Ishikawa (cell line): ENCODE measurements at regions not wholly inside any gene's neighbourhood (a gene's known extent, or its start where the extent isn't known, plus 50 kb on each side); places are given as distances from the start of the nearest gene placed in this dataset.
A peak's percentile ranks its signal among the peaks of the same experiment; 100 is the strongest.

Experiments used
- CEBPB ChIP-seq: IDR thresholded peaks from 2 replicates; pipeline ENCODE4 v1.6.1; 2012
- CREB1 ChIP-seq: IDR thresholded peaks from 2 replicates; pipeline ENCODE4 v1.6.1; 2012; ENCODE audit warnings: low read depth
- EGR1 ChIP-seq: IDR thresholded peaks from 2 replicates; pipeline ENCODE4 v1.6.1; 2012
- EP300 ChIP-seq: IDR thresholded peaks from 2 replicates; pipeline ENCODE4 v1.6.1; 2012; ENCODE audit warnings: borderline replicate concordance
- FOXM1 ChIP-seq: IDR thresholded peaks from 2 replicates; pipeline ENCODE4 v1.6.1; 2012; ENCODE audit warnings: low read depth, borderline replicate concordance
- NFIC ChIP-seq: IDR thresholded peaks from 2 replicates; pipeline ENCODE4 v1.6.1; 2012
- RAD21 ChIP-seq: IDR thresholded peaks from 2 replicates; pipeline ENCODE4 v1.6.1; 2012; ENCODE audit warnings: low read depth
- TAF1 ChIP-seq: IDR thresholded peaks from 2 replicates; pipeline ENCODE4 v1.6.1; 2012; ENCODE audit warnings: low read depth, mild to moderate bottlenecking
- TCF12 ChIP-seq: IDR thresholded peaks from 2 replicates; pipeline ENCODE4 v1.6.1; 2012; ENCODE audit warnings: low read depth
- TEAD4 ChIP-seq: IDR thresholded peaks from 2 replicates; pipeline ENCODE4 v1.6.1; 2012
- YY1 ChIP-seq: IDR thresholded peaks from 2 replicates; pipeline ENCODE4 v1.6.1; 2012; ENCODE audit warnings: low read depth
- ZBTB7A ChIP-seq: IDR thresholded peaks from 2 replicates; pipeline ENCODE4 v1.6.1; 2012; ENCODE audit warnings: low read depth
- TF ChIP-seq, protein P1 (sequence below): IDR thresholded peaks from 2 replicates; pipeline ENCODE4 v1.6.1; 2012
- TF ChIP-seq, protein P2 (sequence below): IDR thresholded peaks from 2 replicates; pipeline ENCODE4 v1.6.1; 2012; ENCODE audit warnings: low read depth, mild to moderate bottlenecking
- TF ChIP-seq, protein P3 (sequence below): IDR thresholded peaks from 2 replicates; pipeline ENCODE4 v1.6.1; 2012

DNA sequence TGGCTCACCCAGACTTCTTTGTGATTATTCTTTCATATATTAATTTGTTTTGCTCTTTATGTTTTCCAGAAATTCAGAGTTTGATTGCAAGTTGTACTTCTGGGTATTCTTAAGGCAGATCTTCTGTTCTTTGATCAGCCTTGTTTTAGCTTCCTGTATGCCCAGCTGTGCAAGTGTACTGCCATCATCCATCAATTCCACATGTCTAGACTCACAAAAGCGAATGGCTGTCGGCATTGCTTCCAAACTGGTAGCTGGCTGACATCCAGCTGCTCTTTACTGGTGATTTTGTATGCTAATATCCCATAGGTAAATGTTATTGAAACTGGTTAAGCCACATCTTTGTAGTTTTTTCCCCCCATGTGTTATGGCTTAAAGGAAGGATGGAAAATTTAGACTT is 1084.8 kb upstream of the CITED2 start:
- TF ChIP-seq, protein P1, sequence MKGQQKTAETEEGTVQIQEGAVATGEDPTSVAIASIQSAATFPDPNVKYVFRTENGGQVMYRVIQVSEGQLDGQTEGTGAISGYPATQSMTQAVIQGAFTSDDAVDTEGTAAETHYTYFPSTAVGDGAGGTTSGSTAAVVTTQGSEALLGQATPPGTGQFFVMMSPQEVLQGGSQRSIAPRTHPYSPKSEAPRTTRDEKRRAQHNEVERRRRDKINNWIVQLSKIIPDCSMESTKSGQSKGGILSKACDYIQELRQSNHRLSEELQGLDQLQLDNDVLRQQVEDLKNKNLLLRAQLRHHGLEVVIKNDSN = no peak
- no peak for TF ChIP-seq EGR1
- TF ChIP-seq TAF1 = no peak
- no peak for TF ChIP-seq TEAD4

DNA sequence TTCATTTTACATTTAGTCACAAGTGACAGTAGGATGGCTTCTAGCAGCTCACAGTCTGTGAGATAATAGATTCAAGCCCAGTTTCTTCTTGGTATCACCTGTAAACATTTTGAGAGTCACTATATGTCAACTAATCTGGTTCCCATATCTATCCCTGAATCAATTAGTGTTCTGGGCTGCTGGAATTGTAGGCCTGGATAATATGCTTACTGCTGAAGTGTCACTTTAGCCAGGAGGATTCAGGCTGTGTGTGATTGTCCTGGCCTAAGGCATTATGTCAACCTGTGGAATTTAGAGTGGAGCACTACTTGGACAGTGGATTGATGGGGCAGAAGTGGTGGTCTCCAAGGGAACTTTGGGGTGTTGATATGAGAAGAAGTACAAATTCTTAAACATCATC is 1071.8 kb upstream of the CITED2 start:
- TF ChIP-seq EP300 (no peak), YY1 (no peak), CREB1 (no peak), EGR1 (no peak), ZBTB7A (no peak), RAD21 (no peak)
- TF ChIP-seq, protein P2, sequence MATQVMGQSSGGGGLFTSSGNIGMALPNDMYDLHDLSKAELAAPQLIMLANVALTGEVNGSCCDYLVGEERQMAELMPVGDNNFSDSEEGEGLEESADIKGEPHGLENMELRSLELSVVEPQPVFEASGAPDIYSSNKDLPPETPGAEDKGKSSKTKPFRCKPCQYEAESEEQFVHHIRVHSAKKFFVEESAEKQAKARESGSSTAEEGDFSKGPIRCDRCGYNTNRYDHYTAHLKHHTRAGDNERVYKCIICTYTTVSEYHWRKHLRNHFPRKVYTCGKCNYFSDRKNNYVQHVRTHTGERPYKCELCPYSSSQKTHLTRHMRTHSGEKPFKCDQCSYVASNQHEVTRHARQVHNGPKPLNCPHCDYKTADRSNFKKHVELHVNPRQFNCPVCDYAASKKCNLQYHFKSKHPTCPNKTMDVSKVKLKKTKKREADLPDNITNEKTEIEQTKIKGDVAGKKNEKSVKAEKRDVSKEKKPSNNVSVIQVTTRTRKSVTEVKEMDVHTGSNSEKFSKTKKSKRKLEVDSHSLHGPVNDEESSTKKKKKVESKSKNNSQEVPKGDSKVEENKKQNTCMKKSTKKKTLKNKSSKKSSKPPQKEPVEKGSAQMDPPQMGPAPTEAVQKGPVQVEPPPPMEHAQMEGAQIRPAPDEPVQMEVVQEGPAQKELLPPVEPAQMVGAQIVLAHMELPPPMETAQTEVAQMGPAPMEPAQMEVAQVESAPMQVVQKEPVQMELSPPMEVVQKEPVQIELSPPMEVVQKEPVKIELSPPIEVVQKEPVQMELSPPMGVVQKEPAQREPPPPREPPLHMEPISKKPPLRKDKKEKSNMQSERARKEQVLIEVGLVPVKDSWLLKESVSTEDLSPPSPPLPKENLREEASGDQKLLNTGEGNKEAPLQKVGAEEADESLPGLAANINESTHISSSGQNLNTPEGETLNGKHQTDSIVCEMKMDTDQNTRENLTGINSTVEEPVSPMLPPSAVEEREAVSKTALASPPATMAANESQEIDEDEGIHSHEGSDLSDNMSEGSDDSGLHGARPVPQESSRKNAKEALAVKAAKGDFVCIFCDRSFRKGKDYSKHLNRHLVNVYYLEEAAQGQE = no peak

DNA sequence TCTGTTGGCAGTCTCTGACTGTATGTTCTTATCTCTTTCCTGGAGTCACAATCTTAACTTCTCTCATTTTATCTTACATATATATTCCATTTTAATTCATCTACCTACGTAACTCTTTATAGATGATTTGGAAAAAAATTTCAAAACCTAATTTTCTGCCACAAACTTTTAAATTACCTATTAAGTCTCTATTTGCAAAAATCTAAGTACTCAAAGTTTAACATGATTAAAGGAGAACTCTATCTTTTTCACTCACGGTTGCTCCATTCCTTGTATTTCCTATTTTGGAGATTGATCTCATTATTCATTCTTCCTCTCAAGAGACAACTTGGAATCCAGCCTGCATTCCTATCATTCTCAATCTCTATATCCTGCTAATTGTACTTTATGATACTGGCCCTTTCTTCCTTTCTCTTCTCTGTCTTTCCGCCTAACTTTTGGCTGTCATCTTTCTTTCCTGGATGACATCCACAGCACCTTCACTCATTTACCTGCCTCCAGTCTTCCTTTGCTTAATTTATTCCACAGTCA is 1071.1 kb upstream of the CITED2 start:
- TF ChIP-seq, protein P3, sequence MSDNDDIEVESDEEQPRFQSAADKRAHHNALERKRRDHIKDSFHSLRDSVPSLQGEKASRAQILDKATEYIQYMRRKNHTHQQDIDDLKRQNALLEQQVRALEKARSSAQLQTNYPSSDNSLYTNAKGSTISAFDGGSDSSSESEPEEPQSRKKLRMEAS = no peak
- TF ChIP-seq TAF1 (no peak), EP300 (no peak), EGR1 (no peak), RAD21 (no peak), CREB1 (no peak), ZBTB7A (no peak), TEAD4 (peak; percentile 58; the same call in 1 of the 2 replicates), TCF12 (no peak), NFIC (peak; percentile 16; the same call in 1 of the 2 replicates)
- TF ChIP-seq, protein P2 = no peak
- TF ChIP-seq, protein P1 = no peak

DNA sequence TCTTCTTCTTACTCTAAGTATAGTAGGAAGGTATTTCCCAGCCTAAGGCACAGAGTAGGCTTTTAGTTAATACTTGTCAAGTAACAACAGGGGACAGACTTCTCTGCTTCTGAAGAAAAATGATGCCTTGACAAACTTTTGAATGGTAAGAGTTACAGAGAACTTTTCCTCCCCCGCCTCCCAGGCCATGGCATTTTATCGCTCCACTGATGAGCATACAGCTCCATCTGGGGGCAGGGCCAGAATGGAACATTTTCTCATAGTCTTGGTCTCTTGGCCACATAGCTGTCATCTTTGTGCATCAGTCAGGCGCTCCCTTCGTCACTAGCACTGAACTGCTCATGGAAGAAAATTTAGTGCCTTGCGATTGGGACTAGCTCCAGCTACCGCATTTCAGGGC is 1066.8 kb upstream of the CITED2 start:
- TF ChIP-seq, protein P1 = no peak
- peak; percentile 74 for TF ChIP-seq RAD21

DNA sequence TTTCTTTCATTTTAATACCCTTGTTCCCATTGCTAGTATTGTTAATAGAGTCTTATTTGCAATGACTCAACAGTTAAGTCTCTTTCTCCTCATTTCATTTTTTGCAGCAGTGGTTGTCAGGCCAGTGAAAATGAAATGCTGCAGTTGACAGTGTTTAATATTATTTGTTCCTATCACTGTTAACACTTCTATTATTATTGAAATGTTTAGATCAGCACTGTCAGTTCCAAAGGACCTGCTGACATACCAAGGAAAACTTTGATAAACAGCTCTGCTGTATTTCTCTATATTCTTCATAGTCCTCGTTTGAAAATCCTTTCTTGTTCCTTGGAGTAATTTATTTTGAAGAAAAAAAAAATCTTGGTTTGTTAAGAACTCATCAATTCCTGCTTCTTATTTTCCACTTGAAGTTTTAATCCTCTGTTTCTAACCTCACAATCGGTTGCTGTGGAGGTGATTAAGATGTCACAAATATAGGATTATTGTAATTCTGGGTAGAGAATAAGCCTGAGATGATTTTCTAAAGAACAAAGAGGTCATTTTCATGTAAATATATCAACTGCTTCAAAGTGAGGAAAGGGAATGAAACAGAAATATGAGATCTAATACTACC is 1065.9 kb upstream of the CITED2 start:
- no peak for TF ChIP-seq EP300
- no peak for TF ChIP-seq TAF1
- no peak for TF ChIP-seq NFIC
- no peak for TF ChIP-seq TEAD4
- TF ChIP-seq CREB1 = no peak
- TF ChIP-seq, protein P3 = no peak
- no peak for TF ChIP-seq FOXM1
- TF ChIP-seq, protein P1 = no peak
- TF ChIP-seq EGR1 = no peak
- TF ChIP-seq, protein P2 = no peak
- no peak for TF ChIP-seq YY1
- no peak for TF ChIP-seq ZBTB7A
- TF ChIP-seq TCF12 = no peak
- no peak for TF ChIP-seq RAD21
- TF ChIP-seq CEBPB = no peak
